ENCODE measurements at regions not wholly inside any gene's neighbourhood (a gene's known extent, or its start where the extent isn't known, plus 50 kb on each side); places are given as distances from the start of the nearest gene placed in this dataset.

GRCh38 chr9:107161338-107161737, 121.7 kb upstream of the RAD23B start:
- no peak for DNase-seq (ENCODE audit: extremely low spot score)
- Histone ChIP-seq H3K9me3 (peaks cover 0 to 6% (median 1%) of the 10 kb centered on the region in 4 donors), H3K36me3 (no peaks in the 10 kb centered on the region), H3K4me1 (no peaks in the 10 kb centered on the region), H3K27me3 (no peaks in the 10 kb centered on the region), H3K4me3 (no peak overlapping the region), H3K27ac (replicated peaks in 1 of 4) (no peak overlapping the region)
- TF ChIP-seq, protein P1, sequence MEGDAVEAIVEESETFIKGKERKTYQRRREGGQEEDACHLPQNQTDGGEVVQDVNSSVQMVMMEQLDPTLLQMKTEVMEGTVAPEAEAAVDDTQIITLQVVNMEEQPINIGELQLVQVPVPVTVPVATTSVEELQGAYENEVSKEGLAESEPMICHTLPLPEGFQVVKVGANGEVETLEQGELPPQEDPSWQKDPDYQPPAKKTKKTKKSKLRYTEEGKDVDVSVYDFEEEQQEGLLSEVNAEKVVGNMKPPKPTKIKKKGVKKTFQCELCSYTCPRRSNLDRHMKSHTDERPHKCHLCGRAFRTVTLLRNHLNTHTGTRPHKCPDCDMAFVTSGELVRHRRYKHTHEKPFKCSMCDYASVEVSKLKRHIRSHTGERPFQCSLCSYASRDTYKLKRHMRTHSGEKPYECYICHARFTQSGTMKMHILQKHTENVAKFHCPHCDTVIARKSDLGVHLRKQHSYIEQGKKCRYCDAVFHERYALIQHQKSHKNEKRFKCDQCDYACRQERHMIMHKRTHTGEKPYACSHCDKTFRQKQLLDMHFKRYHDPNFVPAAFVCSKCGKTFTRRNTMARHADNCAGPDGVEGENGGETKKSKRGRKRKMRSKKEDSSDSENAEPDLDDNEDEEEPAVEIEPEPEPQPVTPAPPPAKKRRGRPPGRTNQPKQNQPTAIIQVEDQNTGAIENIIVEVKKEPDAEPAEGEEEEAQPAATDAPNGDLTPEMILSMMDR (IDR thresholded peaks at IDR 0.05): no peak
- intact Hi-C loops (cut with DNase I): no loop called here
- WGBS: 70% methylated on average over 2 of the region's 2 CpGs

DNA sequence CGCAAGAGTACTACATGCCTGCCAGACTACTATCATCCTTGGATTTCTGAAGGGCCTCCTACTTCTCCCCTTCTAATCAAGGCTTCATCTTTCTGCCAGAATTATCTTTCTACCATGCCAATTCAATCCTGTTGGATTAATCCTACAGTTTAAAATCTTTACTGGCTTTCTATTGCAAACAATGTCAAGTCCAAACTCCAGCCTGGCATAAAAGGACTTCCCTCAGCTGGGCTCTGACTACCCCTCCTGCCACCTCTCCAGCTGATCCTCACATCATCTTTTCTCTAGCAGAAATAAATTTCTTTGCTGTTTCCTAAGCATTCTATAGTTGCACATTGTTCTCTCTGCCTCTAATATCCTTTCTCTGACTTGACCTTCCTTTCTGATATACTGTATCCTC, 119.7 kb upstream of the RAD23B start:
- WGBS: 96% methylated on average over 1 of the region's 1 CpG
- Histone ChIP-seq H3K27me3 (no peaks in the 10 kb centered on the region), H3K36me3 (no peaks in the 10 kb centered on the region), H3K4me1 (no peaks in the 10 kb centered on the region), H3K9me3 (peaks cover 0 to 6% (median 1%) of the 10 kb centered on the region in 4 donors), H3K27ac (replicated peaks in 1 of 4) (no peak overlapping the region), H3K4me3 (no peak overlapping the region)
- no peak for DNase-seq (ENCODE audit: extremely low spot score)
- TF ChIP-seq POLR2A (IDR thresholded peaks at IDR 0.05; ENCODE audit: low read depth) (no peak), POLR2AphosphoS5 (IDR thresholded peaks at IDR 0.05) (no peak), EP300 (IDR thresholded peaks at IDR 0.05) (no peak)
- TF ChIP-seq, protein P1 (IDR thresholded peaks at IDR 0.05): no peak
- intact Hi-C loops (cut with DNase I): no loop called here

GRCh38 chr9:107169796-107170195, 113.3 kb upstream of the RAD23B start:
- 91% methylated on average over 2 of the region's 5 CpGs for WGBS
- peaks cover 0 to 5% (median under 1%) of the 10 kb centered on the region in 4 donors for H3K4me1 ChIP-seq
- peak; percentile 83 for DNase-seq (ENCODE audit: extremely low spot score)
- no peak for TF ChIP-seq EP300 (IDR thresholded peaks at IDR 0.05)
- TF ChIP-seq POLR2AphosphoS5 (IDR thresholded peaks at IDR 0.05): no peak
- TF ChIP-seq POLR2A (IDR thresholded peaks at IDR 0.05; ENCODE audit: low read depth): no peak
- TF ChIP-seq, protein P1 (IDR thresholded peaks at IDR 0.05): no peak
- H3K36me3 ChIP-seq: no peaks in the 10 kb centered on the region
- H3K27ac ChIP-seq (replicated peaks in 1 of 4): no peak overlapping the region
- intact Hi-C loops (cut with DNase I): loop anchor here (5.0 to 10.0 kb wide), 2 partner anchors 145 to 522 kb away; no protein-coding TSS in a partner anchor
- no peaks in the 10 kb centered on the region for H3K9me3 ChIP-seq
- no peak overlapping the region for H3K4me3 ChIP-seq
- H3K27me3 ChIP-seq: no peaks in the 10 kb centered on the region

GRCh38 chr9:107170801-107171200, 112.3 kb upstream of the RAD23B start:
- no peaks in the 10 kb centered on the region for H3K36me3 ChIP-seq
- H3K27ac ChIP-seq (replicated peaks in 1 of 4): no peak overlapping the region
- intact Hi-C loops (cut with DNase I): loop anchor here (5.0 to 10.0 kb wide), 2 partner anchors 146 to 524 kb away; no protein-coding TSS in a partner anchor
- no peaks in the 10 kb centered on the region for H3K27me3 ChIP-seq
- WGBS: 75% methylated on average over 5 of the region's 5 CpGs
- DNase-seq (ENCODE audit: extremely low spot score): peak; percentile 39
- TF ChIP-seq EP300 (IDR thresholded peaks at IDR 0.05): no peak
- TF ChIP-seq, protein P1 (IDR thresholded peaks at IDR 0.05): no peak
- no peak for TF ChIP-seq POLR2AphosphoS5 (IDR thresholded peaks at IDR 0.05)
- no peak for TF ChIP-seq POLR2A (IDR thresholded peaks at IDR 0.05; ENCODE audit: low read depth)
- H3K4me3 ChIP-seq: no peak overlapping the region
- no peaks in the 10 kb centered on the region for H3K9me3 ChIP-seq
- H3K4me1 ChIP-seq: peaks cover 4 to 12% (median 7%) of the 10 kb centered on the region in 4 donors

All from esophagus muscularis mucosa (tissue), 4 donors.